Hepatocyte (in vitro differentiated cells): ENCODE measurements at regions not wholly inside any gene's neighbourhood (a gene's known extent, or its start where the extent isn't known, plus 50 kb on each side); places are given as distances from the start of the nearest gene placed in this dataset.

Experiments used
- DNase-seq: peaks from one replicate; pipeline ENCODE4 v3.0.0-alpha.2; 2016; ENCODE audit warnings: low spot score
- H2AFZ ChIP-seq: fragments of 200-600 bp; sonication (generic); 2 replicates; pipeline ENCODE4 v1.6.0; 2016; ENCODE audit warnings: antibody characterized with exemption, mild to moderate bottlenecking
- H3K27ac ChIP-seq: fragments of 200-600 bp; sonication (generic); 2 replicates; pipeline ENCODE4 v1.5.1; 2016; ENCODE audit warnings: mild to moderate bottlenecking
- H3K27me3 ChIP-seq: fragments of 200-600 bp; sonication (generic); 2 replicates; pipeline ENCODE4 v1.6.1; 2016
- H3K36me3 ChIP-seq: fragments of 200-600 bp; sonication (generic); replicated peaks from 2 replicates; pipeline ENCODE4 v1.5.1; 2016; ENCODE audit warnings: low read depth; ENCODE audit not compliant: insufficient read depth
- H3K4me1 ChIP-seq: fragments of 200-600 bp; sonication (generic); 2 replicates; pipeline ENCODE4 v1.5.1; 2016; ENCODE audit warnings: mild to moderate bottlenecking, moderate library complexity; ENCODE audit not compliant: insufficient read depth
- H3K4me2 ChIP-seq: fragments of 200-600 bp; sonication (generic); 2 replicates; pipeline ENCODE4 v1.6.0; 2016
- H3K4me3 ChIP-seq: fragments of 200-600 bp; sonication (generic); 2 replicates; pipeline ENCODE4 v1.5.1; 2016; ENCODE audit warnings: mild to moderate bottlenecking
- H3K79me2 ChIP-seq: fragments of 200-600 bp; sonication (generic); 2 replicates; pipeline ENCODE4 v1.6.0; 2017; ENCODE audit warnings: mild to moderate bottlenecking
- H3K9me2 ChIP-seq: fragments of 200-600 bp; sonication (generic); replicated peaks from 2 replicates; pipeline ENCODE4 v1.6.0; 2017; ENCODE audit warnings: mild to moderate bottlenecking; ENCODE audit not compliant: insufficient read depth
- H3K9me3 ChIP-seq: fragments of 200-600 bp; sonication (generic); 2 replicates; pipeline ENCODE4 v1.5.1; 2016; ENCODE audit warnings: low read depth, mild to moderate bottlenecking
- H4K20me1 ChIP-seq: fragments of 200-600 bp; sonication (generic); 2 replicates; pipeline ENCODE4 v1.6.0; 2016; ENCODE audit warnings: mild to moderate bottlenecking; ENCODE audit not compliant: insufficient read depth, poor library complexity, severe bottlenecking
- EZH2 ChIP-seq: fragments of 200-600 bp; sonication (generic); IDR thresholded peaks from 2 replicates; pipeline ENCODE4 v1.6.1; 2016; ENCODE audit warnings: antibody characterized with exemption, mild to moderate bottlenecking, borderline replicate concordance
- EZH2phosphoT487 ChIP-seq: fragments of 200-600 bp; sonication (generic); IDR thresholded peaks from one replicate; pipeline ENCODE4 v1.6.1; 2018; ENCODE audit warnings: antibody characterized with exemption, mild to moderate bottlenecking, low read depth, moderate library complexity; ENCODE audit not compliant: unreplicated experiment, severe bottlenecking
- WGBS: methylation state at CpG from one replicate; pipeline ENCODE4 v1.1.6; 2016; ENCODE audit warnings: low lambda C conversion rate; ENCODE audit errors: missing lambda C conversion rate; 5-methylcytosine and 5-hydroxymethylcytosine counted together
- TF ChIP-seq, protein P1 (sequence below): fragments of 200-600 bp; sonication (generic); IDR thresholded peaks from 2 replicates; pipeline ENCODE4 v1.5.1; 2016; ENCODE audit warnings: antibody characterized with exemption, mild to moderate bottlenecking; ENCODE audit not compliant: poor library complexity

DNA sequence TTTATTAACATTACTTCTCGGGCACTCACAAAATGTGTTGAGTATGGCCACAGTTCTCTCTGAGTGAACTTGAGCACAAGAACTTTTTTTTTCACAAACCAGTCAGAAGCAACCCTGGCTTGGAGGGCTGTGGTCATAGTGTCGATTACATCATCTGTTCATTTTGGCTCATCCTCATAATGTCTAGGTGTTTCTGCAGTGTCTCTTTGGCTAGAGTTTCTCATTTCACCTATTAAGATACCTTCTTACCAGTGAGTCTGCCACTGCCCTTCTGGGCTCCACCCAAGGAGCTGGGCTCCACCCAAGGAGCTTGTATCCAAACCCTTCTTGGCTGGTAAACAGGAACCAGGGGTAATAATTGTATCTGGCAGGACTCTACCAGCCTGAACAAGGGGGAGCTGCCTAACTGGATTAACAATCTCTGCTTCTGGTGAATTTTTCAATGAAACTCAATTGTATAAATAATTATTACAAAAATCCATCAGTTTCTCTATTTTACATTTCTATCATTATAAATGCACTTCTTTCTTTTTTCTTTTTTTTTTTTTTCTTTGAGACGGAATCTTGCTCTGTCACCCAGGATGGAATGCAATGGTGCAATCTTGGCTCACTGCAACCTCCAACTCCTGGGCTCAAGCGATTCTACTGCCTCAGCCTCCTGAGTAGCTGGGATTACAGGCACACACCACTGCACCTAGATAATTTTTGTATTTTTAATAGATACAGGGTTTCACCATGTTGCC is 667.7 kb upstream of the SLIT2 start:
- WGBS, result 96% methylated on average over 4 of the region's 4 CpGs
- Histone ChIP-seq H3K4me1 (no peaks in the 10 kb centered on the region), H4K20me1 (no peaks in the 10 kb centered on the region), H3K27me3 (no peaks in the 10 kb centered on the region), H3K79me2 (no peaks in the 10 kb centered on the region), H3K9me3 (no peaks in the 10 kb centered on the region), H3K4me2 (no peak overlapping the region), H3K4me3 (no peak overlapping the region), H3K36me3 (no peaks in the 10 kb centered on the region), H3K27ac (no peak overlapping the region), H3K9me2 (no peaks in the 10 kb centered on the region), H2AFZ (no peak overlapping the region)
- DNase-seq, result no peak
- TF ChIP-seq EZH2phosphoT487 (no peak), EZH2 (no peak)
- TF ChIP-seq, protein P1, sequence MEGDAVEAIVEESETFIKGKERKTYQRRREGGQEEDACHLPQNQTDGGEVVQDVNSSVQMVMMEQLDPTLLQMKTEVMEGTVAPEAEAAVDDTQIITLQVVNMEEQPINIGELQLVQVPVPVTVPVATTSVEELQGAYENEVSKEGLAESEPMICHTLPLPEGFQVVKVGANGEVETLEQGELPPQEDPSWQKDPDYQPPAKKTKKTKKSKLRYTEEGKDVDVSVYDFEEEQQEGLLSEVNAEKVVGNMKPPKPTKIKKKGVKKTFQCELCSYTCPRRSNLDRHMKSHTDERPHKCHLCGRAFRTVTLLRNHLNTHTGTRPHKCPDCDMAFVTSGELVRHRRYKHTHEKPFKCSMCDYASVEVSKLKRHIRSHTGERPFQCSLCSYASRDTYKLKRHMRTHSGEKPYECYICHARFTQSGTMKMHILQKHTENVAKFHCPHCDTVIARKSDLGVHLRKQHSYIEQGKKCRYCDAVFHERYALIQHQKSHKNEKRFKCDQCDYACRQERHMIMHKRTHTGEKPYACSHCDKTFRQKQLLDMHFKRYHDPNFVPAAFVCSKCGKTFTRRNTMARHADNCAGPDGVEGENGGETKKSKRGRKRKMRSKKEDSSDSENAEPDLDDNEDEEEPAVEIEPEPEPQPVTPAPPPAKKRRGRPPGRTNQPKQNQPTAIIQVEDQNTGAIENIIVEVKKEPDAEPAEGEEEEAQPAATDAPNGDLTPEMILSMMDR, result no peak

DNA sequence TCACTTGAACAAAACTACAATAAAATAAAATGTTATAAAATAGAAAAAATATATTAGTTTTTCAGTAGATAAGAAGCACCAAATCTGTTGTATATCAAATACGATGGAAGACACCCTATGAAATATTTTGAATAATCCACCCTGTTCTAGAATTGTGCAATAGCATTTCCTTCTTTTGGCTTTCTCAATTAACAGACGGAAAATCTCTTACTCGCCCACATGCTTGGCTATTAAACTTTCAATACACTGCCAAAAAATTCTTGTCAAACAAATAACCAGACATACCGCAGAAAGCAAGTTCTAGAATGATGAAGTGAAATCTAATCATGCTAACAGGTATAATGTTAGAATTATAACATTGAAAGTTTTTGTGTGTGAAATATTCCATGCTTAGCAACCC is 671.6 kb upstream of the SLIT2 start:
- TF ChIP-seq EZH2 (no peak), EZH2phosphoT487 (no peak)
- TF ChIP-seq, protein P1, result no peak
- no peak for DNase-seq
- Histone ChIP-seq H3K27ac (no peak overlapping the region), H3K9me2 (no peaks in the 10 kb centered on the region), H2AFZ (no peak overlapping the region), H3K9me3 (no peaks in the 10 kb centered on the region), H4K20me1 (no peaks in the 10 kb centered on the region), H3K79me2 (no peaks in the 10 kb centered on the region), H3K4me1 (no peaks in the 10 kb centered on the region), H3K4me3 (no peak overlapping the region), H3K36me3 (no peaks in the 10 kb centered on the region), H3K27me3 (no peaks in the 10 kb centered on the region), H3K4me2 (no peak overlapping the region)
- 66% methylated on average over 4 of the region's 4 CpGs for WGBS

DNA sequence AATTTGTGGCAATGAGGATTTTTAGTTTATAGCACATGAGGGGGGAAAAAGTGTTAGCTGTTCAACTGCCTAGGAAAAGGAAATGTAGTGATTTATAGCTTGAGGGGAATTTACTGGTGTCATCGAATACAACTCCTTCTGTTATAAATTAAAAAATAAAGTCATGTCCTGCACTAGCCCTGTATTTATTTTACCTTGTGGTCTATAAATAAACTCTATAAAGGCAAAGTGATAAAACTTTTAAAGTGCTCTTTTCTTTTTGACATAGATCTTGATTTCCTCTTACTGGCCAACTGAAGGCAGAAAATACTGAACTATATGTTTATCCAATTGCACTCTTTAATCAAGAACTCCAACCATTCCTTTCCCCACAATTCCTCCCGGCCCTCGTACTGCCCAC is 672.1 kb upstream of the SLIT2 start:
- no peaks in the 10 kb centered on the region for H3K4me1 ChIP-seq
- no peak overlapping the region for H3K27ac ChIP-seq
- H3K4me3 ChIP-seq, result no peak overlapping the region
- H3K36me3 ChIP-seq, result no peaks in the 10 kb centered on the region
- no peak for DNase-seq
- no peaks in the 10 kb centered on the region for H3K79me2 ChIP-seq
- H3K9me3 ChIP-seq, result no peaks in the 10 kb centered on the region
- H3K9me2 ChIP-seq, result no peaks in the 10 kb centered on the region
- 49% methylated on average over 3 of the region's 3 CpGs for WGBS
- H3K4me2 ChIP-seq, result no peak overlapping the region
- no peaks in the 10 kb centered on the region for H3K27me3 ChIP-seq
- TF ChIP-seq, protein P1, result no peak
- TF ChIP-seq EZH2phosphoT487 (no peak), EZH2 (no peak)
- no peaks in the 10 kb centered on the region for H4K20me1 ChIP-seq
- no peak overlapping the region for H2AFZ ChIP-seq
